ENCODE measurements at regions not wholly inside any gene's neighbourhood (a gene's known extent, or its start where the extent isn't known, plus 50 kb on each side); places are given as distances from the start of the nearest gene placed in this dataset.

DNA sequence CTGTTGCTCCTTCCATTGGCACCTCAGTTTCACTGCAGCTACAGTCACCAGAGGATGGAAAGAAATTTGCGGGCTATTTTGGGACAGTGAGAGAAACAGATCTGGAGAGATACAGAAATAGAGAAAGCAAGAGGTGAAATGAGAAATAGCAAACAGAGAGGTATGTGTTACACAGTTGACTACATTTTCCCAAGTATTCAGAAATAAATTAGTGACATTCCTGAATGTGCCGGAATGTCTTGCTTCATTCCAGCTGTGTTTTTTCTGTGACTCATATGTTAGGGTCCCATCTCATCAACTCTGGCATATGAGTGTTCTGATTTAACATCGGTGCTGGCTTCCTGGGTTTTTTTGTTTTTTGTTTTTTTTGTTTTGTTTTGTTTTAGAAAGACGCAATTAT is 63.8 kb upstream of the ZNF462 start:
- H3K36me3 Mint-ChIP-seq = no peaks in the 10 kb centered on the region
- TF ChIP-seq ZNF138 (CRISPR knock-in tag; conservative IDR thresholded peaks at IDR 0.05) (no peak), NR2C2 (CRISPR knock-in tag; IDR thresholded peaks at IDR 0.05) (no peak), ZNF232 (CRISPR knock-in tag; IDR thresholded peaks at IDR 0.05) (no peak), GTF2I (CRISPR knock-in tag; conservative IDR thresholded peaks at IDR 0.05) (no peak), PRRX2 (CRISPR knock-in tag; IDR thresholded peaks at IDR 0.05) (no peak), IRF2 (CRISPR knock-in tag; IDR thresholded peaks at IDR 0.05; ENCODE audit: borderline replicate concordance, low read depth) (no peak), MYBL2 (CRISPR knock-in tag; IDR thresholded peaks at IDR 0.05) (no peak), ZNF121 (CRISPR knock-in tag; IDR thresholded peaks at IDR 0.05) (no peak)
- TF ChIP-seq, protein P1, sequence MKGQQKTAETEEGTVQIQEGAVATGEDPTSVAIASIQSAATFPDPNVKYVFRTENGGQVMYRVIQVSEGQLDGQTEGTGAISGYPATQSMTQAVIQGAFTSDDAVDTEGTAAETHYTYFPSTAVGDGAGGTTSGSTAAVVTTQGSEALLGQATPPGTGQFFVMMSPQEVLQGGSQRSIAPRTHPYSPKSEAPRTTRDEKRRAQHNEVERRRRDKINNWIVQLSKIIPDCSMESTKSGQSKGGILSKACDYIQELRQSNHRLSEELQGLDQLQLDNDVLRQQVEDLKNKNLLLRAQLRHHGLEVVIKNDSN (CRISPR knock-in tag; IDR thresholded peaks at IDR 0.05) = no peak
- TF ChIP-seq, protein P2, sequence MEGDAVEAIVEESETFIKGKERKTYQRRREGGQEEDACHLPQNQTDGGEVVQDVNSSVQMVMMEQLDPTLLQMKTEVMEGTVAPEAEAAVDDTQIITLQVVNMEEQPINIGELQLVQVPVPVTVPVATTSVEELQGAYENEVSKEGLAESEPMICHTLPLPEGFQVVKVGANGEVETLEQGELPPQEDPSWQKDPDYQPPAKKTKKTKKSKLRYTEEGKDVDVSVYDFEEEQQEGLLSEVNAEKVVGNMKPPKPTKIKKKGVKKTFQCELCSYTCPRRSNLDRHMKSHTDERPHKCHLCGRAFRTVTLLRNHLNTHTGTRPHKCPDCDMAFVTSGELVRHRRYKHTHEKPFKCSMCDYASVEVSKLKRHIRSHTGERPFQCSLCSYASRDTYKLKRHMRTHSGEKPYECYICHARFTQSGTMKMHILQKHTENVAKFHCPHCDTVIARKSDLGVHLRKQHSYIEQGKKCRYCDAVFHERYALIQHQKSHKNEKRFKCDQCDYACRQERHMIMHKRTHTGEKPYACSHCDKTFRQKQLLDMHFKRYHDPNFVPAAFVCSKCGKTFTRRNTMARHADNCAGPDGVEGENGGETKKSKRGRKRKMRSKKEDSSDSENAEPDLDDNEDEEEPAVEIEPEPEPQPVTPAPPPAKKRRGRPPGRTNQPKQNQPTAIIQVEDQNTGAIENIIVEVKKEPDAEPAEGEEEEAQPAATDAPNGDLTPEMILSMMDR (IDR thresholded peaks at IDR 0.05) = no peak
- TF ChIP-seq, protein P3, sequence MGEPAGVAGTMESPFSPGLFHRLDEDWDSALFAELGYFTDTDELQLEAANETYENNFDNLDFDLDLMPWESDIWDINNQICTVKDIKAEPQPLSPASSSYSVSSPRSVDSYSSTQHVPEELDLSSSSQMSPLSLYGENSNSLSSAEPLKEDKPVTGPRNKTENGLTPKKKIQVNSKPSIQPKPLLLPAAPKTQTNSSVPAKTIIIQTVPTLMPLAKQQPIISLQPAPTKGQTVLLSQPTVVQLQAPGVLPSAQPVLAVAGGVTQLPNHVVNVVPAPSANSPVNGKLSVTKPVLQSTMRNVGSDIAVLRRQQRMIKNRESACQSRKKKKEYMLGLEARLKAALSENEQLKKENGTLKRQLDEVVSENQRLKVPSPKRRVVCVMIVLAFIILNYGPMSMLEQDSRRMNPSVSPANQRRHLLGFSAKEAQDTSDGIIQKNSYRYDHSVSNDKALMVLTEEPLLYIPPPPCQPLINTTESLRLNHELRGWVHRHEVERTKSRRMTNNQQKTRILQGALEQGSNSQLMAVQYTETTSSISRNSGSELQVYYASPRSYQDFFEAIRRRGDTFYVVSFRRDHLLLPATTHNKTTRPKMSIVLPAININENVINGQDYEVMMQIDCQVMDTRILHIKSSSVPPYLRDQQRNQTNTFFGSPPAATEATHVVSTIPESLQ (CRISPR knock-in tag; IDR thresholded peaks at IDR 0.05) = no peak
- TF ChIP-seq, protein P4, sequence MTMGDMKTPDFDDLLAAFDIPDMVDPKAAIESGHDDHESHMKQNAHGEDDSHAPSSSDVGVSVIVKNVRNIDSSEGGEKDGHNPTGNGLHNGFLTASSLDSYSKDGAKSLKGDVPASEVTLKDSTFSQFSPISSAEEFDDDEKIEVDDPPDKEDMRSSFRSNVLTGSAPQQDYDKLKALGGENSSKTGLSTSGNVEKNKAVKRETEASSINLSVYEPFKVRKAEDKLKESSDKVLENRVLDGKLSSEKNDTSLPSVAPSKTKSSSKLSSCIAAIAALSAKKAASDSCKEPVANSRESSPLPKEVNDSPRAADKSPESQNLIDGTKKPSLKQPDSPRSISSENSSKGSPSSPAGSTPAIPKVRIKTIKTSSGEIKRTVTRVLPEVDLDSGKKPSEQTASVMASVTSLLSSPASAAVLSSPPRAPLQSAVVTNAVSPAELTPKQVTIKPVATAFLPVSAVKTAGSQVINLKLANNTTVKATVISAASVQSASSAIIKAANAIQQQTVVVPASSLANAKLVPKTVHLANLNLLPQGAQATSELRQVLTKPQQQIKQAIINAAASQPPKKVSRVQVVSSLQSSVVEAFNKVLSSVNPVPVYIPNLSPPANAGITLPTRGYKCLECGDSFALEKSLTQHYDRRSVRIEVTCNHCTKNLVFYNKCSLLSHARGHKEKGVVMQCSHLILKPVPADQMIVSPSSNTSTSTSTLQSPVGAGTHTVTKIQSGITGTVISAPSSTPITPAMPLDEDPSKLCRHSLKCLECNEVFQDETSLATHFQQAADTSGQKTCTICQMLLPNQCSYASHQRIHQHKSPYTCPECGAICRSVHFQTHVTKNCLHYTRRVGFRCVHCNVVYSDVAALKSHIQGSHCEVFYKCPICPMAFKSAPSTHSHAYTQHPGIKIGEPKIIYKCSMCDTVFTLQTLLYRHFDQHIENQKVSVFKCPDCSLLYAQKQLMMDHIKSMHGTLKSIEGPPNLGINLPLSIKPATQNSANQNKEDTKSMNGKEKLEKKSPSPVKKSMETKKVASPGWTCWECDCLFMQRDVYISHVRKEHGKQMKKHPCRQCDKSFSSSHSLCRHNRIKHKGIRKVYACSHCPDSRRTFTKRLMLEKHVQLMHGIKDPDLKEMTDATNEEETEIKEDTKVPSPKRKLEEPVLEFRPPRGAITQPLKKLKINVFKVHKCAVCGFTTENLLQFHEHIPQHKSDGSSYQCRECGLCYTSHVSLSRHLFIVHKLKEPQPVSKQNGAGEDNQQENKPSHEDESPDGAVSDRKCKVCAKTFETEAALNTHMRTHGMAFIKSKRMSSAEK (CRISPR knock-in tag; IDR thresholded peaks at IDR 0.05; ENCODE audit: borderline replicate concordance) = no peak
- TF ChIP-seq, protein P5, sequence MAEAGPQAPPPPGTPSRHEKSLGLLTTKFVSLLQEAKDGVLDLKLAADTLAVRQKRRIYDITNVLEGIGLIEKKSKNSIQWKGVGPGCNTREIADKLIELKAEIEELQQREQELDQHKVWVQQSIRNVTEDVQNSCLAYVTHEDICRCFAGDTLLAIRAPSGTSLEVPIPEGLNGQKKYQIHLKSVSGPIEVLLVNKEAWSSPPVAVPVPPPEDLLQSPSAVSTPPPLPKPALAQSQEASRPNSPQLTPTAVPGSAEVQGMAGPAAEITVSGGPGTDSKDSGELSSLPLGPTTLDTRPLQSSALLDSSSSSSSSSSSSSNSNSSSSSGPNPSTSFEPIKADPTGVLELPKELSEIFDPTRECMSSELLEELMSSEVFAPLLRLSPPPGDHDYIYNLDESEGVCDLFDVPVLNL (CRISPR knock-in tag; IDR thresholded peaks at IDR 0.05; ENCODE audit: borderline replicate concordance, low read depth) = no peak
- TF ChIP-seq, protein P6, sequence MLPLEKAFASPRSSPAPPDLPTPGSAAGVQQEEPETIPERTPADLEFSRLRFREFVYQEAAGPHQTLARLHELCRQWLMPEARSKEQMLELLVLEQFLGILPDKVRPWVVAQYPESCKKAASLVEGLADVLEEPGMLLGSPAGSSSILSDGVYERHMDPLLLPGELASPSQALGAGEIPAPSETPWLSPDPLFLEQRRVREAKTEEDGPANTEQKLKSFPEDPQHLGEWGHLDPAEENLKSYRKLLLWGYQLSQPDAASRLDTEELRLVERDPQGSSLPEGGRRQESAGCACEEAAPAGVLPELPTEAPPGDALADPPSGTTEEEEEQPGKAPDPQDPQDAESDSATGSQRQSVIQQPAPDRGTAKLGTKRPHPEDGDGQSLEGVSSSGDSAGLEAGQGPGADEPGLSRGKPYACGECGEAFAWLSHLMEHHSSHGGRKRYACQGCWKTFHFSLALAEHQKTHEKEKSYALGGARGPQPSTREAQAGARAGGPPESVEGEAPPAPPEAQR (CRISPR knock-in tag; IDR thresholded peaks at IDR 0.05) = no peak
- TF ChIP-seq, protein P7, sequence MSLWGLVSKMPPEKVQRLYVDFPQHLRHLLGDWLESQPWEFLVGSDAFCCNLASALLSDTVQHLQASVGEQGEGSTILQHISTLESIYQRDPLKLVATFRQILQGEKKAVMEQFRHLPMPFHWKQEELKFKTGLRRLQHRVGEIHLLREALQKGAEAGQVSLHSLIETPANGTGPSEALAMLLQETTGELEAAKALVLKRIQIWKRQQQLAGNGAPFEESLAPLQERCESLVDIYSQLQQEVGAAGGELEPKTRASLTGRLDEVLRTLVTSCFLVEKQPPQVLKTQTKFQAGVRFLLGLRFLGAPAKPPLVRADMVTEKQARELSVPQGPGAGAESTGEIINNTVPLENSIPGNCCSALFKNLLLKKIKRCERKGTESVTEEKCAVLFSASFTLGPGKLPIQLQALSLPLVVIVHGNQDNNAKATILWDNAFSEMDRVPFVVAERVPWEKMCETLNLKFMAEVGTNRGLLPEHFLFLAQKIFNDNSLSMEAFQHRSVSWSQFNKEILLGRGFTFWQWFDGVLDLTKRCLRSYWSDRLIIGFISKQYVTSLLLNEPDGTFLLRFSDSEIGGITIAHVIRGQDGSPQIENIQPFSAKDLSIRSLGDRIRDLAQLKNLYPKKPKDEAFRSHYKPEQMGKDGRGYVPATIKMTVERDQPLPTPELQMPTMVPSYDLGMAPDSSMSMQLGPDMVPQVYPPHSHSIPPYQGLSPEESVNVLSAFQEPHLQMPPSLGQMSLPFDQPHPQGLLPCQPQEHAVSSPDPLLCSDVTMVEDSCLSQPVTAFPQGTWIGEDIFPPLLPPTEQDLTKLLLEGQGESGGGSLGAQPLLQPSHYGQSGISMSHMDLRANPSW (CRISPR knock-in tag; conservative IDR thresholded peaks at IDR 0.05; ENCODE audit: low read depth) = no peak
- ChIA-PET POLR2A (no interaction called here), CTCF (no interaction called here)
- H3K4me3 Mint-ChIP-seq = no peak overlapping the region
- ATAC-seq = no peak
- peaks cover 6% of the 10 kb centered on the region; the same call in 1 of the 2 replicates for H3K4me1 Mint-ChIP-seq
- H3K27me3 Mint-ChIP-seq (ENCODE audit: low read depth) = no peaks in the 10 kb centered on the region
- no peak overlapping the region for H3K27ac Mint-ChIP-seq
- no peak for DNase-seq (ENCODE audit: low spot score)
- H3K9me3 Mint-ChIP-seq = peaks cover 8% of the 10 kb centered on the region

Data from WTC11 (cell line).